Neuronal stem cell (in vitro differentiated cells): ENCODE measurements at regions not wholly inside any gene's neighbourhood (a gene's known extent, or its start where the extent isn't known, plus 50 kb on each side); places are given as distances from the start of the nearest gene placed in this dataset.

Experiments
- DNase-seq: peaks from one replicate; pipeline ENCODE4 v3.0.0-alpha.2; 2013; ENCODE audit warnings: low spot score
- H2AFZ ChIP-seq: one replicate; pipeline ENCODE4 v1.6.1; 2013; ENCODE audit warnings: mild to moderate bottlenecking, low read length, inconsistent platforms
- H2AK5ac ChIP-seq: 2 replicates; pipeline ENCODE4 v1.6.1; 2013; ENCODE audit warnings: low read depth, mild to moderate bottlenecking, inconsistent platforms, low read length, moderate library complexity, mixed read lengths
- H2BK120ac ChIP-seq: 2 replicates; pipeline ENCODE4 v1.6.1; 2013; ENCODE audit warnings: low read depth, mild to moderate bottlenecking, inconsistent platforms, low read length, moderate library complexity, mixed read lengths
- H2BK12ac ChIP-seq: one replicate; pipeline ENCODE4 v1.6.1; 2013; ENCODE audit warnings: low read length, inconsistent platforms
- H2BK15ac ChIP-seq: 2 replicates; pipeline ENCODE4 v1.6.1; 2013; ENCODE audit warnings: mild to moderate bottlenecking, low read length, inconsistent platforms, mixed read lengths
- H2BK5ac ChIP-seq: one replicate; pipeline ENCODE4 v1.6.1; 2013; ENCODE audit warnings: inconsistent platforms, mild to moderate bottlenecking, low read length, moderate library complexity
- H3K14ac ChIP-seq: one replicate; pipeline ENCODE4 v1.6.1; 2013; ENCODE audit warnings: low read length, inconsistent platforms
- H3K18ac ChIP-seq: 2 replicates; pipeline ENCODE4 v1.6.1; 2013; ENCODE audit warnings: low read length, inconsistent platforms
- H3K23ac ChIP-seq: 2 replicates; pipeline ENCODE4 v1.6.1; 2013; ENCODE audit warnings: low read depth, mild to moderate bottlenecking, mixed read lengths, low read length, inconsistent platforms; ENCODE audit not compliant: poor library complexity
- H3K27ac ChIP-seq: replicated peaks from 3 replicates; pipeline ENCODE4 v1.5.1; 2013; ENCODE audit warnings: low read length, inconsistent platforms
- H3K27me3 ChIP-seq, 3 experiments: 2 replicates each; pipeline ENCODE4 v1.6.1; 2013; ENCODE audit warnings: low read length in 3 of 3, mild to moderate bottlenecking in 2 of 3, inconsistent platforms in 1 of 3, low read depth in 1 of 3, mixed read lengths in 1 of 3, moderate library complexity in 1 of 3; ENCODE audit not compliant: control insufficient read depth in 3 of 3, insufficient read depth in 3 of 3
- H3K36me3 ChIP-seq, 2 donors: replicated peaks in 1 of 2; 2 replicates each; pipeline ENCODE4 v1.6.1; 2013; ENCODE audit warnings: low read length in 2 of 2; ENCODE audit not compliant: control insufficient read depth in 2 of 2, insufficient read depth in 2 of 2
- H3K4ac ChIP-seq: 2 replicates; pipeline ENCODE4 v1.6.1; 2013; ENCODE audit warnings: inconsistent platforms, mild to moderate bottlenecking, low read length, moderate library complexity
- H3K4me1 ChIP-seq, 2 donors: 1 replicate in 1 of 2; 2 replicates in 1 of 2; pipeline ENCODE4 v1.6.1; 2013; ENCODE audit warnings: low read length in 2 of 2, low read depth in 1 of 2; ENCODE audit not compliant: control insufficient read depth in 2 of 2, insufficient read depth in 1 of 2
- H3K4me2 ChIP-seq: one replicate; pipeline ENCODE4 v1.6.1; 2013; ENCODE audit warnings: mild to moderate bottlenecking, low read length, inconsistent platforms; ENCODE audit not compliant: insufficient read depth, poor library complexity, severe bottlenecking
- H3K4me3 ChIP-seq, 2 donors: 2 replicates each; pipeline ENCODE4 v1.5.1; 2013; ENCODE audit warnings: low read length in 2 of 2, mild to moderate bottlenecking in 2 of 2, inconsistent platforms in 1 of 2, moderate library complexity in 1 of 2
- H3K79me1 ChIP-seq: one replicate; pipeline ENCODE4 v1.6.1; 2013; ENCODE audit warnings: low read depth, mild to moderate bottlenecking, inconsistent platforms, low read length, moderate library complexity
- H3K9ac ChIP-seq: one replicate; pipeline ENCODE4 v1.6.1; 2013; ENCODE audit warnings: mild to moderate bottlenecking, low read depth, low read length, inconsistent platforms; ENCODE audit not compliant: poor library complexity
- H3K9me3 ChIP-seq, 2 donors: replicated peaks in 1 of 2; 2 replicates each; pipeline versions ENCODE3 to v1.6.1; 2013; ENCODE audit warnings: low read length in 2 of 2, mild to moderate bottlenecking in 2 of 2, inconsistent platforms in 1 of 2, low read depth in 1 of 2, mixed read lengths in 1 of 2, moderate library complexity in 1 of 2; ENCODE audit not compliant: control insufficient read depth in 2 of 2, insufficient read depth in 1 of 2
- H4K8ac ChIP-seq: one replicate; pipeline ENCODE4 v1.6.1; 2013; ENCODE audit warnings: low read depth, mild to moderate bottlenecking, inconsistent platforms, low read length, moderate library complexity
- H4K91ac ChIP-seq: one replicate; pipeline ENCODE4 v1.6.1; 2013; ENCODE audit warnings: low read length, low read depth, mild to moderate bottlenecking, inconsistent platforms; ENCODE audit not compliant: poor library complexity
- WGBS, 2 donors: extraction: QIAGEN DNeasy Blood & Tissue Kit; methylation state at CpG; one replicate each; pipeline ENCODE4 v1.1.7; 2013; ENCODE audit warnings: missing lambda C conversion rate in 2 of 2, mixed read lengths in 1 of 2; ENCODE audit not compliant: insufficient read length in 2 of 2, insufficient replicate concordance in 1 of 2; ENCODE audit errors: extremely low coverage in 2 of 2; 5-methylcytosine and 5-hydroxymethylcytosine counted together

- no peak overlapping the region for H3K14ac ChIP-seq
- no peak overlapping the region for H3K23ac ChIP-seq
- no peak overlapping the region for H2AFZ ChIP-seq
- peaks cover 2 to 9% of the 10 kb centered on the region in 2 donors for H3K4me1 ChIP-seq
- H2BK5ac ChIP-seq, result no peak overlapping the region
- H3K9me3 ChIP-seq, result no peaks in the 10 kb centered on the region
- H4K8ac ChIP-seq, result no peak overlapping the region
- H3K27ac ChIP-seq, result no peak overlapping the region
- no peak overlapping the region for H3K9ac ChIP-seq
- H3K4me2 ChIP-seq, result no peak overlapping the region
- H3K18ac ChIP-seq, result no peak overlapping the region
- no peak overlapping the region for H2AK5ac ChIP-seq
- no peak overlapping the region for H3K4ac ChIP-seq
- no peak overlapping the region for H2BK12ac ChIP-seq
- H2BK120ac ChIP-seq, result no peak overlapping the region
- WGBS, 2 donors, result no CpG with 5 or more reads among the region's 1 CpG
- H4K91ac ChIP-seq, result no peak overlapping the region
- H3K4me3 ChIP-seq, result no peak overlapping the region
- no peaks in the 10 kb centered on the region for H3K79me1 ChIP-seq
- no peaks in the 10 kb centered on the region for H3K27me3 ChIP-seq
- H2BK15ac ChIP-seq, result no peak overlapping the region
- no peak for DNase-seq
- no peaks in the 10 kb centered on the region for H3K36me3 ChIP-seq
Observed at GRCh38 chr4:161187569-161187968, 976.2 kb downstream of the FSTL5 start.

DNA sequence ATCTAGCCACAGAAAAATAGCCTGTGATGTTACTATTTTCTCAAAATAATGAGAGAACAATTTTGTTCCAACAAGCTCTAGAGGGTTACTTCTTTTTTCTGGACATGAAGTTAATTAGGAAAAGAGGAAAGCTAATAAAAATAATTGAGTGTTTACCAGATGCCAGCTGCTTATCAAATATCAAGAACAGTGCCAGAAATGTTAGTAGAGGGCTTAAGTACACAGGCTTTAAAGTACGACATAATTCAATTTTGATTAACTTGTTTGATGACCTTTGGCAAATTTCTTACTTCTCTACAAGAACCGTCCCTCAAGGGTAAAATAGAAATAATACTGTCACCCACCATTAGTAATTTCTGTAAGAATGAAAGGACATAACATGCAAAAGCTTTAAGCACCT lies 977.0 kb downstream of the FSTL5 start:
- Histone ChIP-seq H3K14ac (no peak overlapping the region), H3K9ac (no peak overlapping the region), H2AK5ac (no peak overlapping the region), H4K8ac (no peak overlapping the region), H3K4ac (no peak overlapping the region), H3K4me1 (peaks cover 2 to 9% of the 10 kb centered on the region in 2 donors), H3K79me1 (no peaks in the 10 kb centered on the region), H2BK120ac (no peak overlapping the region), H3K23ac (no peak overlapping the region), H2BK5ac (no peak overlapping the region), H3K4me2 (no peak overlapping the region), H3K18ac (no peak overlapping the region), H4K91ac (no peak overlapping the region), H3K9me3 (no peaks in the 10 kb centered on the region), H2AFZ (no peak overlapping the region), H3K4me3 (no peak overlapping the region), H2BK12ac (no peak overlapping the region), H2BK15ac (no peak overlapping the region), H3K36me3 (no peaks in the 10 kb centered on the region), H3K27me3 (no peaks in the 10 kb centered on the region), H3K27ac (no peak overlapping the region)
- DNase-seq, result no peak
- no CpG with 5 or more reads among the region's 2 CpGs for WGBS, 2 donors

DNA sequence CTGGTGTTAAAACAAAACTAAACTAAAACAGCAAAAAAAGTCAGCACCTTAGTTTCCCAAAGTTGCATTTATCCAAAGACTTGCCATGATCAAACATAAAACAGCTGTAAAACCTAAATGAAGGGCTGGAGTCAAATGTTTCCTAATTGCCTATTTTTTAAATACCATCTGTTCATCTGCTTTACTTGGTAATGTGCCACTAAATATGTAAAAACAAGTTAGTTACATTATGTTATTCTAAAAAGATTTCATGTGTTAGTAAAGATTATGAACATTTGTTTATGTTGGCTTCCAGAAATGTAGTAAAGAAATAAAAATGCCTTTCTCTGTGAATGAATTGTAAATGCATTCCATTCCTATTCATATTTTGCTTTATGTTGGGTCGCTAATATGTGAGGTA lies 977.8 kb downstream of the FSTL5 start:
- H3K18ac ChIP-seq, result no peak overlapping the region

DNA sequence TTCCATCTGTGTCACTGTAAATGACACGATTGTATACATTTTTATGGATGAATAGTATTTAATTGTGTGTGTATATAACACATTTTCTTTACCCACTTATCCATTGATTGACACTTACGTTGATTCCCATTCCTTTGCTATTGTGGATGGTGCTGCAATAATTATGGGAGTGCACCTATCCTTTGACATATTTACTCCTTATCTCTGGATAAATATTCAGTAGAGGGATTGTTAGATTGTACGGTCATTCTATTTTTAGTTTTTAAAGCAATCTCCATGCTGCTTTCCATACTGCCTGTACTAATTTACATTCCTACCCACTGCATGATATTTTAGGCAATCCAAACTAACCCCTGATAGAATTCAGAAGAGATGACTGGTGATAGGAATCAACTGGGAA lies 980.1 kb downstream of the FSTL5 start:
- Histone ChIP-seq H3K4ac (no peak overlapping the region), H2BK12ac (no peak overlapping the region), H3K9ac (no peak overlapping the region), H3K79me1 (no peaks in the 10 kb centered on the region), H2BK5ac (no peak overlapping the region), H3K18ac (no peak overlapping the region), H3K4me3 (no peak overlapping the region), H3K23ac (no peak overlapping the region), H4K8ac (no peak overlapping the region), H2BK15ac (no peak overlapping the region), H3K27me3 (no peaks in the 10 kb centered on the region), H3K27ac (no peak overlapping the region), H2BK120ac (no peak overlapping the region), H2AK5ac (no peak overlapping the region), H2AFZ (no peak overlapping the region), H3K9me3 (no peaks in the 10 kb centered on the region), H3K4me1 (no peaks in the 10 kb centered on the region), H3K36me3 (no peaks in the 10 kb centered on the region), H4K91ac (no peak overlapping the region), H3K4me2 (no peak overlapping the region), H3K14ac (no peak overlapping the region)
- WGBS, 2 donors, result no CpG with 5 or more reads among the region's 3 CpGs
- DNase-seq, result no peak

More for the DNA sequence above, 977.8 kb downstream of the FSTL5 start:
- Histone ChIP-seq H3K4me3 (no peak overlapping the region), H4K91ac (no peak overlapping the region), H3K4me2 (no peak overlapping the region), H3K14ac (no peak overlapping the region), H2BK12ac (no peak overlapping the region), H2BK15ac (no peak overlapping the region), H2BK120ac (no peak overlapping the region), H3K4me1 (peaks cover 2 to 9% of the 10 kb centered on the region in 2 donors), H3K79me1 (no peaks in the 10 kb centered on the region), H3K23ac (no peak overlapping the region), H4K8ac (no peak overlapping the region), H3K27ac (no peak overlapping the region), H3K9ac (no peak overlapping the region), H3K27me3 (no peaks in the 10 kb centered on the region), H2AK5ac (no peak overlapping the region), H2AFZ (no peak overlapping the region), H3K4ac (no peak overlapping the region), H3K9me3 (no peaks in the 10 kb centered on the region), H3K36me3 (no peaks in the 10 kb centered on the region), H2BK5ac (no peak overlapping the region)
- no peak for DNase-seq
- WGBS, 2 donors, result no CpG with 5 or more reads among the region's 1 CpG
